CD14-positive monocyte (primary cell): ENCODE measurements at regions not wholly inside any gene's neighbourhood (a gene's known extent, or its start where the extent isn't known, plus 50 kb on each side); places are given as distances from the start of the nearest gene placed in this dataset.

Source experiments
- DNase-seq, 3 donors: peaks; one replicate each; pipeline ENCODE4 v3.0.0-alpha.2; 2011 to 2022
- H2AFZ ChIP-seq: 2 replicates; pipeline ENCODE4 v1.6.0; 2012; ENCODE audit warnings: mild to moderate bottlenecking, low read depth, low read length, inconsistent platforms; ENCODE audit not compliant: insufficient read depth, poor library complexity, severe bottlenecking
- H3K27ac ChIP-seq, 2 donors: 1 replicate in 1 of 2; 2 replicates in 1 of 2; pipeline ENCODE4 v1.5.1; 2012 to 2013; ENCODE audit warnings: low read length in 2 of 2, control low read depth in 1 of 2, inconsistent platforms in 1 of 2, low read depth in 1 of 2, mild to moderate bottlenecking in 1 of 2
- H3K27me3 ChIP-seq, 2 donors: one replicate each; pipeline versions ENCODE4 v1.6.0 to v1.6.1; 2011 to 2013; ENCODE audit warnings: low read length in 2 of 2; ENCODE audit not compliant: control insufficient read depth in 2 of 2, insufficient read depth in 2 of 2
- H3K36me3 ChIP-seq, 2 donors: replicated peaks in 1 of 2; 1 replicate in 1 of 2; 2 replicates in 1 of 2; pipeline versions ENCODE4 v1.5.1 to v1.6.1; 2012 to 2013; ENCODE audit warnings: low read length in 2 of 2, control low read depth in 1 of 2, inconsistent platforms in 1 of 2, mild to moderate bottlenecking in 1 of 2; ENCODE audit not compliant: insufficient read depth in 2 of 2, control insufficient read depth in 1 of 2
- H3K4me1 ChIP-seq, 2 donors: 1 replicate in 1 of 2; 2 replicates in 1 of 2; pipeline versions ENCODE4 v1.5.1 to v1.6.1; 2012 to 2013; ENCODE audit warnings: low read length in 2 of 2, control low read depth in 1 of 2, inconsistent platforms in 1 of 2, mild to moderate bottlenecking in 1 of 2, moderate library complexity in 1 of 2; ENCODE audit not compliant: insufficient read depth in 2 of 2, control insufficient read depth in 1 of 2
- H3K4me2 ChIP-seq: replicated peaks from 2 replicates; pipeline ENCODE3; 2012; ENCODE audit warnings: low read length, moderate library complexity, mild to moderate bottlenecking; ENCODE audit not compliant: poor library complexity, severe bottlenecking; ENCODE audit errors: extremely low read depth
- H3K4me3 ChIP-seq, 3 experiments: fragments of 200-600 bp in 1 of 3; sonication (generic) in 1 of 3; replicated peaks in 1 of 3; 1 replicate in 2 of 3; 2 replicates in 1 of 3; pipeline ENCODE4 v1.5.1; 2011 to 2013; ENCODE audit warnings: low read length in 3 of 3, mild to moderate bottlenecking in 3 of 3, control low read depth in 2 of 3, low read depth in 2 of 3, inconsistent platforms in 1 of 3, moderate library complexity in 1 of 3
- H3K79me2 ChIP-seq: 2 replicates; pipeline ENCODE4 v1.6.0; 2012; ENCODE audit warnings: mild to moderate bottlenecking, control low read depth, inconsistent platforms, low read length, moderate library complexity; ENCODE audit not compliant: insufficient read depth
- H3K9ac ChIP-seq: 2 replicates; pipeline ENCODE4 v1.6.0; 2017; ENCODE audit warnings: low read length, mild to moderate bottlenecking; ENCODE audit not compliant: insufficient read depth, poor library complexity, severe bottlenecking
- H3K9me3 ChIP-seq, 2 donors: replicated peaks in 1 of 2; 1 replicate in 1 of 2; 2 replicates in 1 of 2; pipeline versions ENCODE4 v1.5.1 to v1.6.1; 2012 to 2013; ENCODE audit warnings: low read length in 2 of 2, control low read depth in 1 of 2; ENCODE audit not compliant: control insufficient read depth in 1 of 2, insufficient read depth in 1 of 2
- H4K20me1 ChIP-seq: 2 replicates; pipeline ENCODE4 v1.6.0; 2012; ENCODE audit warnings: mild to moderate bottlenecking, low read length, control low read depth, moderate library complexity; ENCODE audit not compliant: insufficient read depth
- H3K27ac Mint-ChIP-seq, 7 donors: one replicate each; pipeline ENCODE4 v1.8.0; 2020; ENCODE audit warnings: mild to moderate bottlenecking in 7 of 7, mixed read lengths in 7 of 7, moderate library complexity in 6 of 7, inconsistent platforms in 2 of 7
- H3K27me3 Mint-ChIP-seq, 3 donors: one replicate each; pipeline ENCODE4 v1.8.0; 2021 to 2022; ENCODE audit warnings: low read depth in 3 of 3, mild to moderate bottlenecking in 3 of 3, mixed read lengths in 3 of 3, moderate library complexity in 3 of 3, inconsistent platforms in 1 of 3
- H3K36me3 Mint-ChIP-seq, 2 donors: one replicate each; pipeline ENCODE4 v1.8.0; 2020; ENCODE audit warnings: mixed read lengths in 2 of 2, inconsistent platforms in 1 of 2, mild to moderate bottlenecking in 1 of 2
- H3K4me1 Mint-ChIP-seq: one replicate; pipeline ENCODE4 v1.8.0; 2020; ENCODE audit warnings: mild to moderate bottlenecking, mixed read lengths
- H3K4me3 Mint-ChIP-seq, 2 donors: one replicate each; pipeline ENCODE4 v1.8.0; 2020; ENCODE audit warnings: mild to moderate bottlenecking in 2 of 2, mixed read lengths in 2 of 2, moderate library complexity in 1 of 2
- H3K9me3 Mint-ChIP-seq, 7 donors: one replicate each; pipeline ENCODE4 v1.8.0; 2020 to 2022; ENCODE audit warnings: mixed read lengths in 7 of 7, mild to moderate bottlenecking in 6 of 7, moderate library complexity in 6 of 7, inconsistent platforms in 2 of 7
- CTCF ChIP-seq: fragments of 200-600 bp; IDR thresholded peaks from one replicate; pipeline ENCODE4 v1.8.0; 2022; ENCODE audit warnings: antibody characterized with exemption, mild to moderate bottlenecking
- WGBS: methylation state at CpG from one replicate; pipeline ENCODE4 v1.1.5; 2013; ENCODE audit warnings: missing lambda C conversion rate; ENCODE audit not compliant: insufficient coverage; 5-methylcytosine and 5-hydroxymethylcytosine counted together
- intact Hi-C, 2 donors: fragments of 100-400 bp; cut with micrococcal nuclease; formaldehyde crosslinking; loops; one replicate each; pipeline versions ENCODE4 v1.15.0 to v1.15.1; 2023

- no peak overlapping the region for H2AFZ ChIP-seq
- WGBS, result 88% methylated on average over 1 of the region's 2 CpGs
Measured at GRCh38 chr6:68317366-68317765, 317.7 kb upstream of the ADGRB3 start.

DNA sequence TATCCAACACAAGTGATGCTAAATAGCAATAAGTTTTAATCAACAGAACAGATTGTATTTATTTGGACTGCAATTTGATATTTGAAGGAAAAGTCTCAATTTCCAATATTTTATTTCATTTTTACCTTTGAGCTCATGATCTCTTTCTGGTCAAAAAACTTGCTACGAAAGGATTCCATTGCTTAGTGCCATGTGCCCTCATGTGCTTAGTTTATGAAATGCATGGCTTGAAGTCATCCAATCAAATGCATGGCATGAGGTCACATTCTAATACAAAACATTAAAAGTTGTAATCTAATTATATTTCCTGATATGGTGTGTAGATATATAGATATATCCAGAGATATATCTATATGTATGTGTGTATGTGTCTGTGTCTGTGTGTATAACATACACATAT lies 321.2 kb upstream of the ADGRB3 start:
- Mint-ChIP-seq H3K27ac (no peak overlapping the region), H3K4me1 (no peaks in the 10 kb centered on the region)
- H3K9me3 ChIP-seq, result no peaks in the 10 kb centered on the region

More at GRCh38 chr6:68317366-68317765, 317.7 kb upstream of the ADGRB3 start:
- no peaks in the 10 kb centered on the region for H3K27me3 ChIP-seq
- no peak overlapping the region for H3K4me3 Mint-ChIP-seq
- H3K36me3 Mint-ChIP-seq, result no peaks in the 10 kb centered on the region
- H3K4me2 ChIP-seq, result no peak overlapping the region
- no peak overlapping the region for H3K4me3 ChIP-seq
- H3K27me3 Mint-ChIP-seq, result no peaks in the 10 kb centered on the region
- no peaks in the 10 kb centered on the region for H3K9me3 ChIP-seq
- DNase-seq, result no peak
- no peak for TF ChIP-seq CTCF
- H3K9me3 Mint-ChIP-seq, result peaks cover 0 to 4% (median 0%) of the 10 kb centered on the region in 7 donors
- no peaks in the 10 kb centered on the region for H4K20me1 ChIP-seq
- intact Hi-C loops, result no loop called here
- no peak overlapping the region for H3K9ac ChIP-seq
- no peak overlapping the region for H3K27ac Mint-ChIP-seq
- no peaks in the 10 kb centered on the region for H3K4me1 ChIP-seq
- H3K4me1 Mint-ChIP-seq, result no peaks in the 10 kb centered on the region
- no peak overlapping the region for H3K27ac ChIP-seq
- no peaks in the 10 kb centered on the region for H3K79me2 ChIP-seq
- H3K36me3 ChIP-seq, result no peaks in the 10 kb centered on the region

More for the DNA sequence above, 321.2 kb upstream of the ADGRB3 start:
- no peaks in the 10 kb centered on the region for H3K27me3 Mint-ChIP-seq
- TF ChIP-seq CTCF, result no peak
- intact Hi-C loops, result no loop called here
- Histone ChIP-seq H3K27ac (no peak overlapping the region), H2AFZ (no peak overlapping the region), H4K20me1 (no peaks in the 10 kb centered on the region), H3K27me3 (no peaks in the 10 kb centered on the region), H3K36me3 (no peaks in the 10 kb centered on the region), H3K4me3 (no peak overlapping the region), H3K4me1 (no peaks in the 10 kb centered on the region), H3K9ac (no peak overlapping the region), H3K79me2 (no peaks in the 10 kb centered on the region), H3K4me2 (no peak overlapping the region)
- no peak overlapping the region for H3K4me3 Mint-ChIP-seq
- no peaks in the 10 kb centered on the region for H3K36me3 Mint-ChIP-seq
- no peak for DNase-seq
- WGBS, result no CpG with 5 or more reads among the region's 1 CpG
- H3K9me3 Mint-ChIP-seq, result no peaks in the 10 kb centered on the region
